Stimulated activated CD8-positive, alpha-beta memory T cell treated with anti-CD3 and anti-CD28 coated beads, Interleukin-4, amount 100 ng/mL, for 1 hour (primary cell): ENCODE measurements at regions not wholly inside any gene's neighbourhood (a gene's known extent, or its start where the extent isn't known, plus 50 kb on each side); places are given as distances from the start of the nearest gene placed in this dataset.

ENCODE experiments used
- DNase-seq, 2 donors: peaks; one replicate each; pipeline ENCODE4 v3.0.0-alpha.2; 2020; ENCODE audit warnings: low read depth in 2 of 2, low spot score in 1 of 2

- DNase-seq = no peak
Measured at GRCh38 chr3:3632449-3632848, 166.8 kb upstream of the LRRN1 start.

GRCh38 chr3:3631114-3631513 lies 168.1 kb upstream of the LRRN1 start:
- DNase-seq = no peak

DNA sequence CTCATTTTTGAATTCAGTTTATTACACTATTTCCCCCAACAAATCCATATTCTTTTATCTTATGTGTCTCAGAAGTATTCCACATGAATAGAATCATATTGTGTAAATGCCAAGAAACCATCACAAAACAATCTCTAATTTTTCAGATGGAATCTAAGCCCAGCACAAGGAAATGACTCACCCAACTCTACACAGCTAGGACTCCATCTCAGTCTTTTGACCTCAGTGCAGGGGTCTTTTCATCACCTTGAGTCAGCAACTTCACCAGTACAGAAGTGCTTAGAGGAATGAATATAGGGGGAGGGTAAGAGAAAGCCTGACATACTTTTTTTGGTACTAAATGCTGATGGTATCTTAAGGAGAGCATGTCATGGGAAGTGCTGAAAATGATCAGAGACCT lies 169.3 kb upstream of the LRRN1 start:
- no peak for DNase-seq

GRCh38 chr3:3628676-3629328 lies 170.4 kb upstream of the LRRN1 start:
- DNase-seq = no peak

GRCh38 chr3:3627114-3627513 lies 172.1 kb upstream of the LRRN1 start:
- DNase-seq = no peak

GRCh38 chr3:3625544-3626271 lies 173.5 kb upstream of the LRRN1 start:
- DNase-seq = no peak

GRCh38 chr3:3619815-3620214 lies 179.4 kb upstream of the LRRN1 start:
- no peak for DNase-seq

DNA sequence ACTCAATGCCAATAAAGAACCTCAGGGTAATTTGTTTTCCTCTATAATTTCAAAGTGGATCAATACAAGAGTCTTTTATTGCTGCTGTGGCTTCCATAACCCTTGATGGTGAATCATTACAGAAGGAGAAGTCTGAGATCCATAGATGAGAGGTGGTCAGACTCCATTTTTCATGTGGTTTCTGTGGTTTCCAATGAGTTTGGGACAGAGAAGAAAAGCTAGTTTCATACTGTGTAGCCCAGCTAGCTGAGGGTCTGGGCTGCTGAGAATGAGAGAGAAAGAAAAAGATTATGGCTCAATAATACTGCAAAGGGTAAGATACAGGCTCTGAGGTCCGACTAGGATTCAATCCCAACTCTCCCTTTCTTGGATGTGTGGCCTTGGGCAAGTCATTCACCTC lies 180.6 kb upstream of the LRRN1 start:
- no peak for DNase-seq

DNA sequence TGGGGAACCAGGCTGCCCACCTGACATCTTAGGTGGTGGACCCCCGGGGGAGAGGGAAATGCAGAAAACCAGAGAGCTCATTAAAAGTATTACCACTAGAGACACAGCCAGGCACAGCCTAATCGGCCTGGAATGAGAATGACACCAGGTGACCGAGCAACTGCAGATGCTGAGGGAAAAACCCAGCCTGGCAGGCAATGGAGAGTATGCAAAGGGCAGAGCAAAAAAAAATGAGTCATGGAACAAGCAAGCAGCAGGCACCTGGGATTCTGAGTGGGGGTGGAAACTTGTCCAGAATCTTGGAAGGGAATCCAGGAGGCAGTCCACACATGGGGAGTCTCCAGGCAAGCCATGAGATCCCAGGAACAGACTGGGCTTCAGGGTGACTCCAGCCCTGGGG lies 183.7 kb upstream of the LRRN1 start:
- DNase-seq = no peak

DNA sequence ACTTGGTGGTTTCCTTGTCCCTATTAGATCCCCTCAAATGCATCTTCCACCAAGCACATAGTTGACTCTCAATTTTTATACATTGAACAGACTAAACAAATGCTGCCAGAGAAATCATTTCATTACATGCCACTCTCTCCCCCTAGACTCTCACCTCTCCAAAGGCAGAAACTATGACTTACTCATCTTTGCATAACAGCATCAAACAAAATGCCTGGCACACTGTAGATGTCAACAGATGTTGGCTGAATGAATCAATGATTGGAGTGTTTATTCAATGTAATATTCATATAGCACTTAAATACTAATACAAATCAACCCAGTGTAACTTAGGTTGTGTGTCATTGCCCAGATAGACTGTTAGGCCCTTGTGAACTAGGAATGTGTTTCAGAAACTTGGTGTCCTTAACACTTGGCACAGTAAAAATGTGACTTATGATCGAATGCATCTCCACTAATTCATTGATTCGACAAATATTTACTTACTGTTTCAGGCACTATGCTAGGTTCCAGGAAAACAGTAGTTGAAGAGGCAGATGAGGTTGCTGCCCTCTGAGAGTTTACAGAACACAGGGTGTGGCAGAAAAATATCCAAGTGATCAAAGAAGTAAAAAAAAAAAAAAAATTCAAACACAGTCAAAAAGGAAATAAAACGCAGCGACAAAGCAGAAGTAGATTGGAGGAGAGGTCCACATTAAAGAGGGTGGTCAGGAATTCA lies 188.5 kb upstream of the LRRN1 start:
- no peak for DNase-seq

DNA sequence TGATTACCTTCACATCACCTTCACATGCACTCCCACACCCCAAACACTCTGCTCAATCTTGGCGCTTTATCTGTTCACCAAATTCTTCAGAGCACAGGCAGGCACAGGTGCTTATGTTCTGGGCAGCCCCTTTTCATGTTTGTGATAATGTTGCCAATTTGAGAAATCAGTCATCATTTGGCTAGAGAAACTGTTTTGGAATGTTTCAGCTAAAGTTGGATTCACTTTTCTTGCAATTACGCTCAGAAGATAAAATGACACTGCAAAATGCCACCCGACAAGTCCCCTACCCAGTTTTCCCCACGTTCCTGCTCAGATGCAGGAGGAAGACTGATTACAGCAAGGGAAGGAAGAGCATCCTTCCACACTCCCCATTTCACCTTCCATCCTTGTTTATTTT lies 192.9 kb upstream of the LRRN1 start:
- no peak for DNase-seq

DNA sequence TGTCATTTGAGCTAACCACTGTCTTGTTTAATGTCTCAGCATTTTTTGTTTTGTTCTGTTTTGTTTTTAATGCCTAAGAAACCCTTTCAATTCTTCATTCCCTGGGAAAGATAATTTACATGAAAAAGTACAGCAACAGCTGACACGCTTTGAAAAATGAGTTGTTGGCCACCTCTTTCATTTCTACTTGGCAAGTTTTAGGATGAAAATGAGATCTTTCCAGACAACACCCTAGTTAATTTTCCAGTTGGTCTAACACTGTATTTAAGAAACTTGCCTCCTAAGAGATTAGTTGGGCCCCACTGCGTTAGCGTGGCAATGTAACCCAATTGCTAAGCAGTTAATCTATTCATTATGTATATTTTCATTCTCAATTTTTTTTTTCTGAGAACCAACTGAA lies 194.0 kb upstream of the LRRN1 start:
- DNase-seq = no peak

GRCh38 chr3:3603351-3603750 lies 195.9 kb upstream of the LRRN1 start:
- no peak for DNase-seq

DNA sequence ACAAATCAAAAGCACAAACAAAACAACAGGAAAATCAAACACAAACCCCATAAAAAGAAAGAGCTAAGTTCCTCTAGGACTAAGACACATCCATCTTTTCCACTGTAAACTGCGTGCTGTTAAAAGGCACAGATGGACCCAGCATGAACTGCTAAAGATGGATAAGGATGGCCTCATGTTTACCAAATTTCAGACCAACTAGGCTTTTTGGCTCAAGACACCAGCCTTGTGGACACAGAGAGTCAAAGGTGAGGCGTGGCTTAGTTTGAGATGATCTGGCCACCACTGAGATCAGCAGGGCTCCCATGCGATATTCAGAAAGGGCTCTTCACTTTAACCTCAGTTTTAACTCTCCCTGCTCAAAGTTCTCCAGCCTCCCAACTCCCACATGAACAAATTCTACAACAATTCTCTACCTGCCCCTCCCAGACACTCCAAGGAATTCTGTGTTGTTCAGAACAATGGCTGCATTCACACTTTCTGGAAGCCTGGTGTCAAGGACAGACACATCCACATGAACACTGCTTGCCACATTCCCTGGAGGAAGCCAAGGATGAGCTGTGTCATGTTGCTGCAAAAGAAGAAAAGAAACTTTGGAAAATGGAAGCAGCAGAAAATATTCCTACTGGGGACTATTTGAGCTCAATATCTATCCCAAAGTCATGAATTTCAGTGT lies 198.4 kb upstream of the LRRN1 start:
- no peak for DNase-seq

DNA sequence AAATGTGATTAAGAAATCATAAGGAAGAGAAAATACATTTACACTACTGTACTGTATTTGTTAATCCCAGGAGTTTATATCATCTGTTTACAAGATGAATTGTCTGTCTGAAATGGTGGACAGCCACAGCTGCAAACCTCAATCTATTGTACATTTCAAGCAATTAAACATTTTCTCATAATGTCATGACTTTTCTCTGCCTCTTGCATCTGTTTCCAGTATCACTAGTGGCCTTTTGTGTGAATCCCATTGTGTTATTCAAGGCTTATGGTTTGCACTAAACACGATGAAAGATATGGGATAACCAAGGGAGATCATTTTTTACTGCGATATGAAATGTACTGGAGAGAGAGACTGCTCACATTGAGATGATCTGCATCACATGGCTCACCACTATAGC lies 200.2 kb upstream of the LRRN1 start:
- DNase-seq = no peak

- DNase-seq = no peak
Measured at GRCh38 chr3:3594986-3595385, 204.2 kb upstream of the LRRN1 start.

DNA sequence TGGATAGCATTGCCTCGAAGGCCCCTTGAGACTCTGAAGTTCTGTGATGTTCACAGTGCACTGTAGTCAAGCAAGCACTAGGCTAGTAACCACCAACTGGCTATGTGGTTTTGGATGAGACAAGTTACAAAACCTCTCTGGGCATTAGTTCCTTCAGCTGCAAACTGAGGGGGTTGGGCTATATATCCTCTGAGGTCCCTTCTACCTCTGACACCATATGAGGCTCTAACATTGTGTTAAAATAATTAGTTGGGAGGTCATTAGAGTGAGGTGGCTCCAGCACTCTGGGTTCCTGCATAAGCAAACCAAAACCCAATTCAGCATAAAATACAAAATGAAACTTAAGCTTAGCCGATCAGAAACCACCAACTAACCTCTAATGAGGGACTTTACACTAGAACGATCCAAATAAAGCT lies 209.5 kb upstream of the LRRN1 start:
- DNase-seq = no peak

DNA sequence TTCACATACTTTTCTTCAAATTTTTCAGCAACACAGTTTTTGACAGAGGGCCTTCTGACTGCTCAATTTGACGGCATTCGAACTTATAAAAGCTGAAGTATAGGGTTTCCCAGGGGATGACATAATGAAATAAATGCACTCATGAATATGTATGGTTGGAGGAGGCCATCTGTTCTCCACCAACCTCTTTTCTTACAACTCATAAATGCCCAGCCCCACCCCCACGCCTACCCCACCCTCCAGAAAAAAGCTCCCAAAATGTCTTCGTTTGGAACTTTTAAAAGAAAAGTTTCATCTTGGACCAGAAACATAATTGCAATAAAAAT lies 211.6 kb upstream of the LRRN1 start:
- DNase-seq = no peak

GRCh38 chr3:3586843-3587646 lies 212.2 kb upstream of the LRRN1 start:
- no peak for DNase-seq

DNA sequence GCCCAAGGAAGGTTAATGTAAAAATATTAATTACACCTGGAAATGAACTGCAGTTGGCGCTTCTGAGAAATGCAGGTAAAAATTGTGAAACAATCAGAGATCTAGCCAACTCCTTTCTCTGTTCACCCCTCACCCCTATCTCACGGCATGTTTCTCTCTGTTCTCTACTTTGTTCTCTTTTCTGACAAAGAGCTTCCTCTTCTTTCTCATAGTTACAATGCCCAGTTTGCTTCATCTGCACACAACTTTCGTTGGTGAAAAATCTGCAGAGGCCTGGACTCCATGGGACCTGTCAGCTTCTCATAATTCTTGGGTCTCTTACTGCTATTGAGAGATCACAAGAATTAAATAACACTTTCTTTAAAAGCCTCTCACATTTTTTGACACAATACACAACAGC lies 212.9 kb upstream of the LRRN1 start:
- DNase-seq = no peak

DNA sequence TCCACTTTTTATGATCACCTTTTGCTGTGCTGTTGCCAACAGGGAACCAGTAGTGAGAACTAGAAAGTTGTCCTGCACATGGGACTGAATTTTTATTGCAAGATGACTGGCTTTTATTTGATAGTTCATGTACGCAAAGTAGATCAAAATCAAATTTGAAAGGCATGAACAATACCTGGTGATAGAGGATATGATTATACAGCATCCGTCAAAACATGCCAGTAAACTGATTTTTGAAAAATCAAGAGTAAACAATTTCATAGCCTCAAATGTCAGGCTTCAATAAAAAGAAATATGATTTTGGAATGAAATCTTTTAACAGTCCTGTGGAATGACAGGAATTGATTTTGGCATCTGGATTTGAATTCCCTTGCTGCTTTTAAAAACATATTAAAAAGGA lies 219.6 kb upstream of the LRRN1 start:
- no peak for DNase-seq
